ENCODE measurements at regions not wholly inside any gene's neighbourhood (a gene's known extent, or its start where the extent isn't known, plus 50 kb on each side); places are given as distances from the start of the nearest gene placed in this dataset.

DNA sequence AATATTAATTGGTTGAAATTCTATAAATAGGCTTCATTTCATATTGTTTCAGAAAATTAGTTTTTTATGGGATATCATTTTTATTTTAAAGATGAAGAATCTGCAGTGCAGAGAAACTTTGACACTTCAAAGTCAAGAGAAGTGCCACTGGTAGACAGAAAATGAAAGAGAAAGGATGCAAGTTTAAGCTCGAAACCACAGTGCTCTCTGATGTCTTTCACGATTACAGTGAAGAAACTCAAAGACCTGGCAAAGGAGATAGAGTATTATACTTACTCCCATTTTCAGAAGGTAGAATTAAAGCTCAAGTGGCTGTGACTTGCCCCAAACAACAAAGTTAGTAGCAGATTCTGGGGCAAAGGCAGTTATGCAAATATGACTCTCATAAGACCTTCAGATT is 745.4 kb downstream of the TECRL start:
- H2BK5ac ChIP-seq (ENCODE audit: insufficient read length, low read length), result no peak overlapping the region
- H2BK120ac ChIP-seq (ENCODE audit: low read depth, low read length, poor library complexity, severe bottlenecking), result no peak overlapping the region
- H3K4me3 Mint-ChIP-seq, result no peak overlapping the region
- no peak overlapping the region for H4K5ac ChIP-seq (ENCODE audit: insufficient read length, low read depth, low read length)
- H3K27me3 Mint-ChIP-seq (ENCODE audit: low read depth), result no peaks in the 10 kb centered on the region; the same call in 1 of the 2 replicates
- no peak overlapping the region for H3K9ac ChIP-seq (ENCODE audit: extremely low read depth, insufficient read length, low read length)
- H3K23me2 ChIP-seq (ENCODE audit: insufficient read length, low read depth, low read length, poor library complexity, severe bottlenecking), result no peaks in the 10 kb centered on the region
- H3K27ac Mint-ChIP-seq, result no peak overlapping the region
- H3K79me1 ChIP-seq (ENCODE audit: insufficient read depth, low read depth, low read length, poor library complexity, severe bottlenecking), result no peaks in the 10 kb centered on the region
- H3K27me3 ChIP-seq (ENCODE audit: insufficient read depth, low read length), result no peaks in the 10 kb centered on the region
- no peaks in the 10 kb centered on the region for H3K79me2 ChIP-seq (ENCODE audit: insufficient read depth, low read length)
- no peak overlapping the region for H3K18ac ChIP-seq (ENCODE audit: insufficient read length, low read depth, low read length)
- no CpG with 5 or more reads among the region's 2 CpGs for WGBS (ENCODE audit: extremely low coverage, insufficient read length, low lambda C conversion rate)
- no peak overlapping the region for H2AK5ac ChIP-seq (ENCODE audit: insufficient read length, low read length)
- H4K91ac ChIP-seq (ENCODE audit: insufficient read length, low read depth, low read length), result no peak overlapping the region
- no peaks in the 10 kb centered on the region; a peak in 1 of 7 replicates for H3K36me3 Mint-ChIP-seq (ENCODE audit: insufficient read depth in 1 of 3, low read depth in 3 of 3)
- no peak overlapping the region for H3K4ac ChIP-seq (ENCODE audit: low read depth, low read length)
- H2BK15ac ChIP-seq (ENCODE audit: low read depth, low read length), result no peak overlapping the region
- DNase-seq, result no peak
- H2BK20ac ChIP-seq (ENCODE audit: low read depth, low read length, poor library complexity, severe bottlenecking), result no peak overlapping the region
- no peak overlapping the region for H2BK12ac ChIP-seq (ENCODE audit: insufficient read length, low read depth, low read length)
- H3K4me1 ChIP-seq (ENCODE audit: insufficient read depth, low read length), result no peaks in the 10 kb centered on the region
- no peaks in the 10 kb centered on the region for H4K20me1 ChIP-seq (ENCODE audit: control insufficient read depth, insufficient read depth, insufficient read length)
- no peak overlapping the region for H3K14ac ChIP-seq (ENCODE audit: insufficient read depth, low read length)
- no peak overlapping the region for H4K8ac ChIP-seq (replicated peaks; ENCODE audit: insufficient read length, low read depth, low read length)
- H3K23ac ChIP-seq (ENCODE audit: insufficient read length, low read depth, low read length), result no peak overlapping the region
- TF ChIP-seq, protein P1, sequence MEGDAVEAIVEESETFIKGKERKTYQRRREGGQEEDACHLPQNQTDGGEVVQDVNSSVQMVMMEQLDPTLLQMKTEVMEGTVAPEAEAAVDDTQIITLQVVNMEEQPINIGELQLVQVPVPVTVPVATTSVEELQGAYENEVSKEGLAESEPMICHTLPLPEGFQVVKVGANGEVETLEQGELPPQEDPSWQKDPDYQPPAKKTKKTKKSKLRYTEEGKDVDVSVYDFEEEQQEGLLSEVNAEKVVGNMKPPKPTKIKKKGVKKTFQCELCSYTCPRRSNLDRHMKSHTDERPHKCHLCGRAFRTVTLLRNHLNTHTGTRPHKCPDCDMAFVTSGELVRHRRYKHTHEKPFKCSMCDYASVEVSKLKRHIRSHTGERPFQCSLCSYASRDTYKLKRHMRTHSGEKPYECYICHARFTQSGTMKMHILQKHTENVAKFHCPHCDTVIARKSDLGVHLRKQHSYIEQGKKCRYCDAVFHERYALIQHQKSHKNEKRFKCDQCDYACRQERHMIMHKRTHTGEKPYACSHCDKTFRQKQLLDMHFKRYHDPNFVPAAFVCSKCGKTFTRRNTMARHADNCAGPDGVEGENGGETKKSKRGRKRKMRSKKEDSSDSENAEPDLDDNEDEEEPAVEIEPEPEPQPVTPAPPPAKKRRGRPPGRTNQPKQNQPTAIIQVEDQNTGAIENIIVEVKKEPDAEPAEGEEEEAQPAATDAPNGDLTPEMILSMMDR (conservative IDR thresholded peaks at IDR 0.05), result no peak
- H3K9me3 Mint-ChIP-seq, result peaks cover 2 to 3% of the 10 kb centered on the region in 2 experiments; a peak in 3 of 5 replicates
- H2AFZ ChIP-seq (ENCODE audit: low read length), result no peak overlapping the region
- H3K4me2 ChIP-seq (ENCODE audit: insufficient read depth, insufficient read length, low read length), result no peak overlapping the region
- no peak overlapping the region for H3K56ac ChIP-seq (ENCODE audit: insufficient read length, low read depth, low read length)
- no peak overlapping the region for H3T11ph ChIP-seq (ENCODE audit: low read length)
- H3K27ac ChIP-seq (ENCODE audit: insufficient read length, low read depth, low read length), result no peak overlapping the region
- H3K9me3 ChIP-seq (ENCODE audit: control insufficient read depth, low read depth, low read length), result no peaks in the 10 kb centered on the region
- H3K4me1 Mint-ChIP-seq, result no peaks in the 10 kb centered on the region

Measured in H9 (cell line).